Activated CD4-positive, alpha-beta T cell treated with anti-CD3 and anti-CD28 coated beads for 36 hours (primary cell): ENCODE measurements at regions not wholly inside any gene's neighbourhood (a gene's known extent, or its start where the extent isn't known, plus 50 kb on each side); places are given as distances from the start of the nearest gene placed in this dataset.
"Not testable (repeated sequence)": the region's sequence is repeated elsewhere in the genome, so short reads cannot be mapped to it uniquely, and the experiment has no call there.

Experiments used
- ATAC-seq: fragments of 200-7000 bp; cut with Tn5 transposase; one replicate; pipeline ENCODE4 v1.10.0; 2021; ENCODE audit warnings: mild to moderate bottlenecking, moderate library complexity
- CTCF ChIA-PET: fragments of 350-600 bp; sonication (Branson Sonifier 250); formaldehyde crosslinking; loops from one replicate; lab custom pipeline; 2021; ENCODE audit warnings: antibody characterized with exemption; lab: Charles Lee
- POLR2A ChIA-PET: fragments of 350-600 bp; sonication (Branson Sonifier 250); formaldehyde crosslinking; loops from one replicate; lab custom pipeline; 2021; ENCODE audit warnings: antibody characterized with exemption, inconsistent platforms; lab: Charles Lee
- DNase-seq: peaks from one replicate; pipeline ENCODE4 v3.0.0-alpha.2; 2020
- H3K27ac Mint-ChIP-seq: one replicate; pipeline ENCODE4 v1.8.0; 2021; ENCODE audit warnings: mixed read lengths
- H3K27me3 Mint-ChIP-seq: one replicate; pipeline ENCODE4 v1.8.0; 2021; ENCODE audit warnings: mixed read lengths
- H3K36me3 Mint-ChIP-seq: one replicate; pipeline ENCODE4 v1.8.0; 2021; ENCODE audit warnings: low read depth, mixed read lengths
- H3K4me1 Mint-ChIP-seq: one replicate; pipeline ENCODE4 v1.8.0; 2021; ENCODE audit warnings: mixed read lengths
- H3K4me3 Mint-ChIP-seq: one replicate; pipeline ENCODE4 v1.8.0; 2021; ENCODE audit warnings: mild to moderate bottlenecking, moderate library complexity, mixed read lengths
- H3K9me3 Mint-ChIP-seq: one replicate; pipeline ENCODE4 v1.8.0; 2021; ENCODE audit warnings: low read depth, mixed read lengths
- intact Hi-C, 2 experiments: fragments of 100-400 bp; cut with DNase I in 1 of 2; cut with micrococcal nuclease in 1 of 2; formaldehyde crosslinking; loops; one replicate each; pipeline versions ENCODE4 v1.14.2 to v1.15.1; 2022 to 2024; cut with DNase I, micrococcal nuclease

DNA sequence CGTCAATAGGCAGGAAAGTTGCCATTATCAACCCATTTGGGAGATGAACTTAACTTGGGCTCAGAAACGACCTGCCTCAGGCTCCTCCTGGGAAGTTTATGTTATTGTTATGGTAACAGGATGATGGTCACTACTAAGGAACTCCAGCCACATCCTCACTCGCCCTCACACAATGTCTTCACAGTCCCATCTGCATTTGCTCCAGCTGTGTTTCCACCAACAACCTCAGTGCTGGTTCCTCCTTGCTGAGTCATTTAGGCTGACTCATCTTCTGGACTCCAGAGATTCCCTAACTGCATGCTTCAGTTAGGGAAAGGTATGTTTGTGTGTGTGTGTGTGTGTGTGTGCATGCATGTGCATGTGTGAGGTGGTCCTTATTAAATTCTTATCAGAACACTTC, 293.4 kb upstream of the BOD1L1 start:
- H3K4me1 Mint-ChIP-seq = no peaks in the 10 kb centered on the region
- DNase-seq (no peak), ATAC-seq (no peak)
- peaks cover 3% of the 10 kb centered on the region for H3K9me3 Mint-ChIP-seq
- CTCF ChIA-PET = no interaction called here
- intact Hi-C loops = no loop called here
- no peak overlapping the region for H3K4me3 Mint-ChIP-seq
- H3K27ac Mint-ChIP-seq = no peak overlapping the region
- POLR2A ChIA-PET = no interaction called here
- H3K27me3 Mint-ChIP-seq = peaks cover 3% of the 10 kb centered on the region
- H3K36me3 Mint-ChIP-seq = no peaks in the 10 kb centered on the region

DNA sequence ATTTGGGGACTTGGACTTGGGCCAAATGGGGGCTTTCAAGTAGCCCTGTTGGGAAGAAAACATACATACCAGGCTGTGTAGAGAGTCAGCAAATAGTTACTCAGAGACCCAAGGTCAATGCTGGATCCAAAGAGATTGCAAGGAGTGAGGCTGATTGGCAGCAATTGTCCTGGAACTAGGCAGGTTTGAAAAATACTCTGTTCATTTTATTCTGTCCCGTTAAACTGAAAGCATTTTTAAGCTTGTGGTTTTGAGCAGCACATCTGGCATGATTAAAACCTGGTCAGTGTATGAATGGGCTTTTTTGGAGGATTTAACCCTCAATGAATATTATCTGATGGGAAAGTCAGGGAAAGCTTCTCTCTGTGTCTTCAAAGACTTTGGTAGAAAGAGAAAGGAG, 294.3 kb upstream of the BOD1L1 start:
- CTCF ChIA-PET = no interaction called here

DNA sequence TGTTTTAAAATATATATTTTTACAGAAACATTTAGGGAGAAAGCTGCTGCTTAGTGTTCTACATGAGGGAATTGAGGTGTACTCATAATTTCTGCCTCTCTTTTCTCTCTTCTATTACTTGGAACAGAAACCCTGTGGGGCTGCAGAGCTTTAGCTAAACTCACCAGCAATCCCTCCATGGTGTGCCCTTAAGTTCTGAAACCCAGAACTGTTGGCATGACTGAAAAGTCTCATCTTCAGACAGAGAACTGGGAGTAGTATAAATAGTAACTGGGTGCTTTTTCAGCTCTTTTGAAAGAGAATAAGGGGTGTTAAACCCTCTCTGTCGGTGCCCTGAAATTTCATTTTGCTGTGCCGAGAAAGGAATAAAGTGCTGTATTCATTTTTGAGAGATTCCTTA, 294.9 kb upstream of the BOD1L1 start:
- intact Hi-C loops = no loop called here
- Mint-ChIP-seq H3K9me3 (peaks cover 3% of the 10 kb centered on the region), H3K27me3 (peaks cover 3% of the 10 kb centered on the region), H3K4me1 (no peaks in the 10 kb centered on the region), H3K36me3 (no peaks in the 10 kb centered on the region), H3K4me3 (no peak overlapping the region), H3K27ac (no peak overlapping the region)
- ChIA-PET POLR2A (no interaction called here), CTCF (no interaction called here)
- ATAC-seq = no peak
- DNase-seq = no peak

More for the DNA sequence above, 294.3 kb upstream of the BOD1L1 start:
- Mint-ChIP-seq H3K27ac (no peak overlapping the region), H3K27me3 (peaks cover 3% of the 10 kb centered on the region), H3K9me3 (peaks cover 3% of the 10 kb centered on the region), H3K36me3 (no peaks in the 10 kb centered on the region), H3K4me3 (no peak overlapping the region), H3K4me1 (no peaks in the 10 kb centered on the region)
- POLR2A ChIA-PET = no interaction called here
- DNase-seq (no peak), ATAC-seq (no peak)
- intact Hi-C loops = no loop called here

DNA sequence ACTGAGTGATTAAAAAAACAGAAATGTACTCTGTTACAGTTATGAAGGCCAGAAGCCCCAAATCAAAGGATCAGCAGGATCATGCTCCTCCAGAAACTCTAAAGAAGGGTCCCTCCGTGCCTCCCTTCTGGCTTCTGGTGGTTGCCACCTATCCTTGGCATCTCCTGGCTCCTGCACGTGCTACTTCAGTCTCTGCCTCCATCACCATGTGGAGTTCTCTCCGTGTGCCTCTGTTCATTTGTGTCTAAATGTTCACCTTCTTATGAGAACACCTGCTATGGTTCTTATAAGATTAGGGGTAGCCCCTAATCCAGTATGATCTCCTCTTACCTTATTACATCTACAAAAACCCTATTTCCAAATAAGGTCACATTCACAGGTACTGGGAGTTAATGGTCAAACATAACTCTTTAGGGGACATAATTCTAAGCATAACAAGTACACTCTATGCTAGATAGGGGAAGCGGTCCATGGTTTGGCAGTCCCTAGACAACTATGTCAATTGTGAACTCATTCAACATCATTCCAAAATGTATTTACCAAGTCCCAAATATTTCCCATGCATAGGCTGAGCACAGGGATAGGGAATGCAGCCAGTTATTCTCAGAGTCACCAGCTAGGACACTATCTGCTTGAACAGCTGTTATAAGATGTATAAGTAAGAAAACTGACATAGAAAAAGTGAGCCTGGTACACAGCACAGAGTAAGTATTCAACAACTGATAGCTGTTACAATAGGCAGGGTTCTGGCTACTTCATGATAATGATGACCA, 295.5 kb upstream of the BOD1L1 start:
- ATAC-seq (no peak), DNase-seq (no peak)
- Mint-ChIP-seq H3K4me1 (no peaks in the 10 kb centered on the region), H3K9me3 (peaks cover 3% of the 10 kb centered on the region), H3K36me3 (no peaks in the 10 kb centered on the region), H3K4me3 (no peak overlapping the region), H3K27ac (no peak overlapping the region), H3K27me3 (peaks cover 3% of the 10 kb centered on the region)
- ChIA-PET POLR2A (no interaction called here), CTCF (interaction anchor here (0.9 kb wide), 1 partner anchor 39 kb away, joined by 3 read pairs; no protein-coding TSS in a partner anchor)
- intact Hi-C loops = no loop called here

DNA sequence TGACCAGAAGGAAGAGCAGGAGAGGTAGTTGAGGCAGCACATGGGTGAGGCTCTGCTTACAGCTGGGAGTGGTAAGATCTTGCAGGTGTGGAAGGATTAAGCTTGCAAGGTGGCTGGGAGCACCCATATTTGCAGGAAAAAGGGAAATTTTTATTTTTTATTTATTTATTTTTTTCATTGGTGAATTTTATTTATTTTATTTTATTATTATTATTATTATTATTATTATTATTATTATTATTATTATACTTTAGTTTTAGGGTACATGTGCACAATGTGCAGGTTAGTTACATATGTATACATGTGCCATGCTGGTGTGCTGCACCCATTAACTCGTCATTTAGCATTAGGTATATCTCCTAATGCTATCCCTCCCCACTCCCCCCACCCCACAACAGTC, 297.4 kb upstream of the BOD1L1 start:
- H3K27me3 Mint-ChIP-seq, H3K27ac Mint-ChIP-seq, H3K36me3 Mint-ChIP-seq, ATAC-seq, DNase-seq, H3K4me1 Mint-ChIP-seq, H3K4me3 Mint-ChIP-seq, H3K9me3 Mint-ChIP-seq, intact Hi-C loops: not testable (repeated sequence)
- ChIA-PET CTCF (interaction anchor here (0.6 kb wide), 1 partner anchor 1258 kb away, joined by 4 read pairs; no protein-coding TSS in a partner anchor), POLR2A (interaction anchor here (0.6 kb wide), 1 partner anchor 339 kb away, joined by 3 read pairs; no protein-coding TSS in a partner anchor)

DNA sequence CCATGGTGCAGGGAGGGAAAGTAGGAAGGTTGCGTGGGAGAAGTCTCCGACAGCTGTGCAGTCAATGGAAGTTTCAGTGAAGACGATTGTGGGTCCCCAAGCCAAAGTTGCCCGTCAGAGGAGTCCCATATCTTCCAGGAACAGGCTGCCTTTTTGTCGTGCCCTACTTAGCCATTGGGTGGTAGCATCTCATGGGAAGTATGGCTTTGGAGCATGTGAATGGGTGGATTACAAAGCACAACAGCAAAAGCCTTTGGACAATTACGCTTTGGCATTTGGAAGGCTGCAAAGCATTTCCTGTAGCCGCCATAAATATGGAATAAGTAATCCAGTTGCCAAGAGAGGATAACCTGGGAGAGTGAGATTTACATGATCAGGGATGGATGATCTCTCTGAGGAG, 300.7 kb upstream of the BOD1L1 start:
- intact Hi-C loops = no loop called here

DNA sequence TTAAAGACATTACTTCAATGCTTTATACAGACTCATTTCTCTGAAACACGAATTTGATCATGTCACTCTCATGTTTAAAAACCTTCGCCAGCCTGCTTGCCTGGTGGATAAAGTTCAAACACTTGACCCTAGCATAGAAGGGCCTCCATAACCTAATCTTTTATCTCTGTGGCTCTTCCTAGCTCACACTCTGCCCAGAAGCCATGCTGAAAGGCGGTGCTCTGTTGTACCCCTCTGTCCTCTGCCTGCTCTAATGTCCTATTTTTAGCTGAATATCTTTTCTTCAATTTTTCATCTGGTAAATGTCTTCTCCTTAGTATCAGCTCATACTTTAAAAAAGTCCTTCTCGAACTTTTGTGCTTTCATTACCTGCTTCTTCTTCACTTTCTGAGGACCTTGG, 302.6 kb upstream of the BOD1L1 start:
- ChIA-PET CTCF (no interaction called here), POLR2A (no interaction called here)
- Mint-ChIP-seq H3K27me3 (peaks cover 5% of the 10 kb centered on the region), H3K27ac (no peak overlapping the region), H3K9me3 (no peaks in the 10 kb centered on the region), H3K4me1 (no peaks in the 10 kb centered on the region), H3K4me3 (no peak overlapping the region), H3K36me3 (no peaks in the 10 kb centered on the region)
- no peak for ATAC-seq
- no peak for DNase-seq
- intact Hi-C loops = no loop called here

More for the DNA sequence above, 300.7 kb upstream of the BOD1L1 start:
- ATAC-seq (no peak), DNase-seq (no peak)
- H3K27ac Mint-ChIP-seq = no peak overlapping the region
- peaks cover 5% of the 10 kb centered on the region for H3K27me3 Mint-ChIP-seq
- POLR2A ChIA-PET = no interaction called here
- no peaks in the 10 kb centered on the region for H3K4me1 Mint-ChIP-seq
- H3K9me3 Mint-ChIP-seq = peaks cover 3% of the 10 kb centered on the region
- H3K36me3 Mint-ChIP-seq = no peaks in the 10 kb centered on the region
- CTCF ChIA-PET = no interaction called here
- H3K4me3 Mint-ChIP-seq = no peak overlapping the region

DNA sequence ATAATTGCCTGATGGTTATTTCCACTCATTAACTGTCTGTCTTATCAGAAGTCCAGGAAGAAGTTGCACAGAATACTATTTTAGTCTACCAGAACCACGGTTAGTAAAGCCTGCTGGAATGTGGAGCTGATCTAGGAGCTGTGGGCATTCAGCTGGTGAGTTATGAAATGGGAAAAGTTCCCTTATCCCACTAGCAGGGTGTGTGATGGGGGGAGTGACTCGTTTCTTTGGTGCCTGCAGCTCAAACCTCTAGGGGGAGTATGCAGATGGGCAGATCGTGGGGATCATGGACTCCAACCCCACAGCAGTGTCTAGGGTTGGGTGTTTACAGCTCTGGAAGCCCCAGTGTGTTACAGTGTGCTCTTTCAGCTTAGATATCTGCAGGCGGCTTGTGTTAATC, 305.7 kb upstream of the BOD1L1 start:
- intact Hi-C loops = no loop called here
- H3K36me3 Mint-ChIP-seq = no peaks in the 10 kb centered on the region
- no peak overlapping the region for H3K27ac Mint-ChIP-seq
- CTCF ChIA-PET = no interaction called here
- H3K27me3 Mint-ChIP-seq = peaks cover 5% of the 10 kb centered on the region
- no peak for ATAC-seq
- no peak overlapping the region for H3K4me3 Mint-ChIP-seq
- no peak for DNase-seq
- POLR2A ChIA-PET = no interaction called here
- no peaks in the 10 kb centered on the region for H3K9me3 Mint-ChIP-seq
- H3K4me1 Mint-ChIP-seq = no peaks in the 10 kb centered on the region

DNA sequence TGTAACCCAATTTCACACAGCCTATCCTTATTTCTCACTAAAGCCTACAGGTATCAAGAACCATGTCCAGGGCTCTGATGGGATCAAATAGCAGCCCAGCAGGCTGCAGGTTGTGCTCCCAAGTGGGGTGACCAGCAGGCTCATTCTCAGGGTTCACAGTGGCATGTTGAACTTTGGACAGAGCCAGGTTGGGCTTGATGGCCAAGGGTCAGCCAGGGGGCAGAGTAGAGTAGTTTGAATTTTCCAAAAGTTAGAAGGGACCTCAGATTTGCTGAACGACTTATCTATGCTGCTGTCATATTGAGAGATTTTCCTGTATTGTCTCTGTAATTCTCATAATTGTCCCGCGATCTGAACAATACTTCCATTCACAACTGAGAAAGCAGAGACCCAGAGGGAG, 310.8 kb upstream of the BOD1L1 start:
- ATAC-seq (no peak), DNase-seq (no peak)
- Mint-ChIP-seq H3K27ac (no peak overlapping the region), H3K4me1 (no peaks in the 10 kb centered on the region), H3K9me3 (no peaks in the 10 kb centered on the region), H3K36me3 (no peaks in the 10 kb centered on the region), H3K27me3 (no peaks in the 10 kb centered on the region), H3K4me3 (no peak overlapping the region)
- POLR2A ChIA-PET = no interaction called here
- intact Hi-C loops = no loop called here
- CTCF ChIA-PET = no interaction called here

DNA sequence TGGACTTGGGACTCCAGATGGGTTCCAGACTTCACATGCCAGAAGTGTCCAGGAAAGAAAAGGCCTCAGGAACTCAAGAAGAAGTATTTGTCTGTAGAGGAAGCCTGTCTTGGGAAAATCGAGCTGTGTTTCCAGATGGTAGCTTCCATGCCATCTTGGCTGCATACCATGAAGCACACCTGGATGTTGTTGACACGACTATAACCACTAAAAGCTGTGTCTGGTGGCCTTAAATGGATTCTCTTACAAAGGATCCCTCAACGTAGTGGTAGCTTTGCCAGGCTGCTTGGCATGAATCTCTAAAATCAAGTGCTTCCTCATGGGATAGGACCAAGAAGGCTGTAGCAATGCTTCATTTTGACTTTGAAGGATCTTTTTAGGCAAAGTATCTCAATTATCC, 313.4 kb upstream of the BOD1L1 start:
- Mint-ChIP-seq H3K4me1 (no peaks in the 10 kb centered on the region), H3K27me3 (no peaks in the 10 kb centered on the region), H3K4me3 (no peak overlapping the region), H3K36me3 (no peaks in the 10 kb centered on the region), H3K9me3 (no peaks in the 10 kb centered on the region), H3K27ac (no peak overlapping the region)
- ChIA-PET POLR2A (no interaction called here), CTCF (no interaction called here)
- DNase-seq (no peak), ATAC-seq (no peak)
- intact Hi-C loops = loop anchor here in 1 of 2 experiments (10.0 kb wide), 1 partner anchor 164 kb away; no protein-coding TSS in a partner anchor

DNA sequence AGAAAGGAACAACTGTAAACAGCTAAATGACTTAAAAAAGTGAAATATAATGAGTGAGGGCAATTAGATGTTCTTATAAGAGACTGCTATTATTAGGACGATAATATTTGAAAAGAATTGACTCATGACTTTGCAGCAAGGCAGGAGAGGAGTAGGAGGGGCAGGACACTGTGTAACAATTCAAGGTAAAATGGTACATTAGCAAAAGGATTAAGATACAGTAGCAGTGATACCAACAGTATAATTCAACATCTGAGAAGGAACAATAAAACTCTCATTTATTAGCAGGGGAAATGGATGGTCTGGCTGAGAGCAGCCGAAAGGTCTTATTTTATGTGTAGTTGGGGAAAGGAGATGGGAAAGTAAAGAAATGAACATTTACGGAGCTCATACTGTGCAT, 315.5 kb upstream of the BOD1L1 start:
- Mint-ChIP-seq H3K4me3 (no peak overlapping the region), H3K4me1 (no peaks in the 10 kb centered on the region), H3K27me3 (no peaks in the 10 kb centered on the region), H3K27ac (no peak overlapping the region), H3K9me3 (no peaks in the 10 kb centered on the region), H3K36me3 (no peaks in the 10 kb centered on the region)
- POLR2A ChIA-PET = no interaction called here
- intact Hi-C loops = loop anchor here in 1 of 2 experiments (10.0 kb wide), 1 partner anchor 162 kb away; no protein-coding TSS in a partner anchor
- DNase-seq = no peak
- CTCF ChIA-PET = no interaction called here
- ATAC-seq = no peak

DNA sequence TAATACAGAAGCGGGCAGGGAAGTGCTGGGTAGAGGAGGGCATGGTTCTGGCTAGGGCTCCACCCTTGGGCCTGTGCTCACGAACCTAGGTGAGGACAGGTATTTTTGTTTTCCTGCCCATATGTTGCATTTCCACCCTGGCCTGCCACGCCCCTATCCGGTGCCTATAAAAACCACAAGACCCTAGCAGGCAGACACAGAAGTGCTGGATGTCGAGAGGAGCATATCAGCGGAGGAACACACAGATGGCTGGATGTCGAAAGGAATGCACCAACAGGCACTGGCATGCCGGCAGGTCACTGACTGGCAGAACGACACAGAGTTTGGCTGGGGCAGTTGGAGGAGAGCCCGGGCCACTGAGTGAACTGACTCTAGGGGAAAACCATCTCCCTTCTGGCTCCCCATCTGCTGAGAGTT, 316.6 kb upstream of the BOD1L1 start:
- Mint-ChIP-seq H3K9me3 (no peaks in the 10 kb centered on the region), H3K27ac (no peak overlapping the region), H3K4me1 (no peaks in the 10 kb centered on the region), H3K36me3 (no peaks in the 10 kb centered on the region), H3K27me3 (no peaks in the 10 kb centered on the region), H3K4me3 (no peak overlapping the region)
- ATAC-seq (no peak), DNase-seq (no peak)
- intact Hi-C loops = loop anchor here in 1 of 2 experiments (10.0 kb wide), 1 partner anchor 161 kb away; no protein-coding TSS in a partner anchor
- ChIA-PET CTCF (no interaction called here), POLR2A (no interaction called here)
